ENCODE measurements at regions not wholly inside any gene's neighbourhood (a gene's known extent, or its start where the extent isn't known, plus 50 kb on each side); places are given as distances from the start of the nearest gene placed in this dataset.
"Not testable (repeated sequence)": the region's sequence is repeated elsewhere in the genome, so short reads cannot be mapped to it uniquely, and the experiment has no call there.

GRCh38 chr2:154556607-154557006 is 141.9 kb upstream of the KCNJ3 start:
- TF ChIP-seq CTCF (IDR thresholded peaks at IDR 0.05) = no peak
- Mint-ChIP-seq H3K27me3 (ENCODE audit: low read depth) (no peaks in the 10 kb centered on the region), H3K36me3 (ENCODE audit: low read depth) (no peaks in the 10 kb centered on the region), H3K27ac (ENCODE audit: unreplicated experiment) (no peak overlapping the region), H3K4me3 (ENCODE audit: unreplicated experiment) (no peak overlapping the region), H3K4me1 (ENCODE audit: low read depth) (no peaks in the 10 kb centered on the region), H3K9me3 (ENCODE audit: low read depth) (no peaks in the 10 kb centered on the region)
- no peak for DNase-seq (ENCODE audit: low spot score)

GRCh38 chr2:154557906-154558305 is 140.6 kb upstream of the KCNJ3 start:
- no peak for TF ChIP-seq CTCF (IDR thresholded peaks at IDR 0.05)
- H3K4me3 Mint-ChIP-seq (ENCODE audit: unreplicated experiment) = no peak overlapping the region
- no peaks in the 10 kb centered on the region for H3K9me3 Mint-ChIP-seq (ENCODE audit: low read depth)
- DNase-seq (ENCODE audit: low spot score) = no peak
- no peaks in the 10 kb centered on the region for H3K27me3 Mint-ChIP-seq (ENCODE audit: low read depth)
- no peaks in the 10 kb centered on the region for H3K4me1 Mint-ChIP-seq (ENCODE audit: low read depth)
- no peaks in the 10 kb centered on the region for H3K36me3 Mint-ChIP-seq (ENCODE audit: low read depth)
- H3K27ac Mint-ChIP-seq (ENCODE audit: unreplicated experiment) = no peak overlapping the region

- H3K4me3 Mint-ChIP-seq (ENCODE audit: unreplicated experiment) = no peak overlapping the region
- no peaks in the 10 kb centered on the region for H3K4me1 Mint-ChIP-seq (ENCODE audit: low read depth)
- DNase-seq (ENCODE audit: low spot score) = no peak
- no peaks in the 10 kb centered on the region for H3K27me3 Mint-ChIP-seq (ENCODE audit: low read depth)
- peaks cover 19% of the 10 kb centered on the region for H3K9me3 Mint-ChIP-seq (ENCODE audit: low read depth)
- no peaks in the 10 kb centered on the region for H3K36me3 Mint-ChIP-seq (ENCODE audit: low read depth)
- H3K27ac Mint-ChIP-seq (ENCODE audit: unreplicated experiment) = no peak overlapping the region
- no peak for TF ChIP-seq CTCF (IDR thresholded peaks at IDR 0.05)
Measured at GRCh38 chr2:154565433-154565832, 133.1 kb upstream of the KCNJ3 start.

GRCh38 chr2:154568413-154568812 is 130.1 kb upstream of the KCNJ3 start:
- no peak overlapping the region for H3K4me3 Mint-ChIP-seq (ENCODE audit: unreplicated experiment)
- no peaks in the 10 kb centered on the region for H3K36me3 Mint-ChIP-seq (ENCODE audit: low read depth)
- no peaks in the 10 kb centered on the region for H3K27me3 Mint-ChIP-seq (ENCODE audit: low read depth)
- no peak for TF ChIP-seq CTCF (IDR thresholded peaks at IDR 0.05)
- peaks cover 19% of the 10 kb centered on the region for H3K9me3 Mint-ChIP-seq (ENCODE audit: low read depth)
- DNase-seq (ENCODE audit: low spot score) = no peak
- no peaks in the 10 kb centered on the region for H3K4me1 Mint-ChIP-seq (ENCODE audit: low read depth)
- no peak overlapping the region for H3K27ac Mint-ChIP-seq (ENCODE audit: unreplicated experiment)

- Mint-ChIP-seq H3K4me3 (ENCODE audit: unreplicated experiment) (no peak overlapping the region), H3K9me3 (ENCODE audit: low read depth) (peaks cover 12% of the 10 kb centered on the region), H3K27ac (ENCODE audit: unreplicated experiment) (no peak overlapping the region), H3K27me3 (ENCODE audit: low read depth) (no peaks in the 10 kb centered on the region), H3K4me1 (ENCODE audit: low read depth) (no peaks in the 10 kb centered on the region), H3K36me3 (ENCODE audit: low read depth) (no peaks in the 10 kb centered on the region)
- no peak for DNase-seq (ENCODE audit: low spot score)
- TF ChIP-seq CTCF (IDR thresholded peaks at IDR 0.05) = no peak
Measured at GRCh38 chr2:154570501-154570900, 128.0 kb upstream of the KCNJ3 start.

GRCh38 chr2:154576699-154577098 is 121.8 kb upstream of the KCNJ3 start:
- not testable (repeated sequence) for H3K36me3 Mint-ChIP-seq (ENCODE audit: low read depth); H3K27me3 Mint-ChIP-seq (ENCODE audit: low read depth); DNase-seq (ENCODE audit: low spot score); H3K4me1 Mint-ChIP-seq (ENCODE audit: low read depth); H3K4me3 Mint-ChIP-seq (ENCODE audit: unreplicated experiment); H3K27ac Mint-ChIP-seq (ENCODE audit: unreplicated experiment)
- peaks cover 15% of the 10 kb centered on the region for H3K9me3 Mint-ChIP-seq (ENCODE audit: low read depth)
